ENCODE measurements at regions not wholly inside any gene's neighbourhood (a gene's known extent, or its start where the extent isn't known, plus 50 kb on each side); places are given as distances from the start of the nearest gene placed in this dataset.
"Not testable (repeated sequence)": the region's sequence is repeated elsewhere in the genome, so short reads cannot be mapped to it uniquely, and the experiment has no call there.

DNA sequence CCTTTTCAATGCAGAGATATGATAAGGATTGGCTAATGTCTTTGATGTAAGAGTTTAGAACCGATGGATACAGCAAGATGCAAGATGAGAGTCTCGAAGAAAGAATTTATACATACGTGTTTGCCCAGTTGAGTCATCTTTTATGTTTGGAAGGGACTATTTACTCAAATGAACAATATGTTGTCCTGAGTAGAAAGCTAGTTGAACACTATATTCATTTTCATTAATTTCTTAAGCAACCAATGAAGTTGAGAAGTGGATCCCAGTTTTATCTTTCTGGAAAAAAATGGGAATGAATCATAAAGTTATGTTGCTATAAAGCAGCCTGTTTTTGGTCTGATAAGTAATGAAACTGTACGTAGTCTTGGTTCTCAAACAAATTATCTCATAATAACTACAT, 1431.7 kb upstream of the FLRT2 start:
- TF ChIP-seq, protein P1, sequence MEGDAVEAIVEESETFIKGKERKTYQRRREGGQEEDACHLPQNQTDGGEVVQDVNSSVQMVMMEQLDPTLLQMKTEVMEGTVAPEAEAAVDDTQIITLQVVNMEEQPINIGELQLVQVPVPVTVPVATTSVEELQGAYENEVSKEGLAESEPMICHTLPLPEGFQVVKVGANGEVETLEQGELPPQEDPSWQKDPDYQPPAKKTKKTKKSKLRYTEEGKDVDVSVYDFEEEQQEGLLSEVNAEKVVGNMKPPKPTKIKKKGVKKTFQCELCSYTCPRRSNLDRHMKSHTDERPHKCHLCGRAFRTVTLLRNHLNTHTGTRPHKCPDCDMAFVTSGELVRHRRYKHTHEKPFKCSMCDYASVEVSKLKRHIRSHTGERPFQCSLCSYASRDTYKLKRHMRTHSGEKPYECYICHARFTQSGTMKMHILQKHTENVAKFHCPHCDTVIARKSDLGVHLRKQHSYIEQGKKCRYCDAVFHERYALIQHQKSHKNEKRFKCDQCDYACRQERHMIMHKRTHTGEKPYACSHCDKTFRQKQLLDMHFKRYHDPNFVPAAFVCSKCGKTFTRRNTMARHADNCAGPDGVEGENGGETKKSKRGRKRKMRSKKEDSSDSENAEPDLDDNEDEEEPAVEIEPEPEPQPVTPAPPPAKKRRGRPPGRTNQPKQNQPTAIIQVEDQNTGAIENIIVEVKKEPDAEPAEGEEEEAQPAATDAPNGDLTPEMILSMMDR (IDR thresholded peaks at IDR 0.05), result no peak
- H3K27me3 ChIP-seq, result no peaks in the 10 kb centered on the region
- H3K27ac ChIP-seq, result no peak overlapping the region
- no peaks in the 10 kb centered on the region for H3K36me3 ChIP-seq
- no peak overlapping the region for H3K4me3 ChIP-seq
- DNase-seq (no peak), ATAC-seq (no peak)
- no peaks in the 10 kb centered on the region for H3K4me1 ChIP-seq
- intact Hi-C loops (cut with DNase I), result no loop called here
- H3K9me3 ChIP-seq, result no peaks in the 10 kb centered on the region

DNA sequence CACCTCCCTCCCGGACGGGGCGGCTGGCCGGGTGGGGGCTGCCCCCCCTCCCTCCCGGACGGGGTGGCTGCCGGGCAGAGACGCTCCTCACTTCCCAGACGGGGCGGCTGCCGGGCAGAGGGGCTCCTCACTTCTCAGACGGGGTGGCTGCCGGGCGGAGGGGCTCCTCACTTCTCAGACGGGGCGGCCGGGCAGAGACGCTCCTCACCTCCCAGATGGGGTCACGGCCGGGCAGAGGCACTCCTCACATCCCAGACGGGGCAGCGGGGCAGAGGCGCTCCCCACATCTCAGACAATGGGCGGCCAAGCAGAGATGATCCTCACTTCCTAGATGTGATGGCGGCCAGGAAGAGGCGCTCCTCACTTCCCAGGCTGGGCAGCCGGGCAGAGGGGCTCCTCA, 1430.4 kb upstream of the FLRT2 start:
- DNase-seq; ATAC-seq; H3K4me1 ChIP-seq; H3K9me3 ChIP-seq; intact Hi-C loops (cut with DNase I); H3K27ac ChIP-seq; H3K36me3 ChIP-seq; H3K27me3 ChIP-seq; H3K4me3 ChIP-seq: not testable (repeated sequence)

DNA sequence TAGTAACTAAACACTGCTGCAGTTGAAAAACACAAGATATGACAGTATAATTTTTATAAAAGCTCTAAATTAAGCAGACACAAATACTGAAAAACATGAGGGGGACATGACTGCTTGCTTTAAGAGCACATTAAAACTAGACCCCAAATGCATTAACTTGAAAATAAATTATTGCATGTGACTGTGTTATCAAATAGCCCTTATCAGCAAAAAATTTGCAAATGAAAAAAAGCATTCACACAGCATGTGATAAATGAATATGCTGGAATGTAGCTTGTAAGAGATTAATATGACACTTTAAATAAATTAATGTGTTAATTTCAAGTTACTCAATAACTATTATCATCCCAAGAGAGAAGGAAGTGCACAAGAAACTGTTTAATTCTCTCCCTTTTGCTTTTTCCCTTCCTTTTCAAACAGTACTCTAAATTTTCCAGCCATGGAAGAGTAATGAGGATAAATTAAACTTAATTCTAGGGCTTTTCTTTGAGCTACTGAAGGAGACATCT, 1422.1 kb upstream of the FLRT2 start:
- no peak for ATAC-seq
- Histone ChIP-seq H3K9me3 (no peaks in the 10 kb centered on the region), H3K36me3 (no peaks in the 10 kb centered on the region), H3K4me3 (no peak overlapping the region), H3K27ac (no peak overlapping the region), H3K4me1 (no peaks in the 10 kb centered on the region), H3K27me3 (no peaks in the 10 kb centered on the region)
- TF ChIP-seq, protein P1 (IDR thresholded peaks at IDR 0.05), result no peak
- no peak for DNase-seq
- intact Hi-C loops (cut with DNase I), result no loop called here

GRCh38 chr14:84108746-84109457, 1421.0 kb upstream of the FLRT2 start:
- Histone ChIP-seq H3K4me3 (no peak overlapping the region), H3K9me3 (no peaks in the 10 kb centered on the region), H3K27me3 (no peaks in the 10 kb centered on the region), H3K36me3 (no peaks in the 10 kb centered on the region), H3K4me1 (no peaks in the 10 kb centered on the region), H3K27ac (no peak overlapping the region)
- TF ChIP-seq, protein P1 (IDR thresholded peaks at IDR 0.05), result no peak
- ATAC-seq (no peak), DNase-seq (no peak)
- intact Hi-C loops (cut with DNase I), result no loop called here

GRCh38 chr14:84112589-84112988, 1417.4 kb upstream of the FLRT2 start:
- TF ChIP-seq, protein P1 (IDR thresholded peaks at IDR 0.05), result no peak
- no peak overlapping the region for H3K4me3 ChIP-seq
- no peak for ATAC-seq

GRCh38 chr14:84125676-84126075, 1404.3 kb upstream of the FLRT2 start:
- no peak overlapping the region for H3K4me3 ChIP-seq
- ATAC-seq, result no peak
- no peak overlapping the region for H3K27ac ChIP-seq
- H3K36me3 ChIP-seq, result no peaks in the 10 kb centered on the region
- intact Hi-C loops (cut with DNase I), result no loop called here
- no peaks in the 10 kb centered on the region for H3K27me3 ChIP-seq
- no peaks in the 10 kb centered on the region for H3K4me1 ChIP-seq
- DNase-seq, result no peak
- TF ChIP-seq, protein P1 (IDR thresholded peaks at IDR 0.05), result no peak
- H3K9me3 ChIP-seq, result no peaks in the 10 kb centered on the region

More at GRCh38 chr14:84112589-84112988, 1417.4 kb upstream of the FLRT2 start:
- intact Hi-C loops (cut with DNase I), result no loop called here
- no peaks in the 10 kb centered on the region for H3K27me3 ChIP-seq
- H3K36me3 ChIP-seq, result no peaks in the 10 kb centered on the region
- DNase-seq, result no peak
- H3K27ac ChIP-seq, result no peak overlapping the region
- H3K4me1 ChIP-seq, result no peaks in the 10 kb centered on the region
- no peaks in the 10 kb centered on the region for H3K9me3 ChIP-seq
